GM11168 (cell line): ENCODE measurements at regions not wholly inside any gene's neighbourhood (a gene's known extent, or its start where the extent isn't known, plus 50 kb on each side); places are given as distances from the start of the nearest gene placed in this dataset.

ENCODE experiments used
- in situ Hi-C: fragments of 300-500 bp; cut with MboI; formaldehyde crosslinking; loops from one replicate; pipeline ENCODE4 v1.12.0; 2022; ENCODE audit warnings: low sequenced_read_pairs; ENCODE audit not compliant: unreplicated experiment

DNA sequence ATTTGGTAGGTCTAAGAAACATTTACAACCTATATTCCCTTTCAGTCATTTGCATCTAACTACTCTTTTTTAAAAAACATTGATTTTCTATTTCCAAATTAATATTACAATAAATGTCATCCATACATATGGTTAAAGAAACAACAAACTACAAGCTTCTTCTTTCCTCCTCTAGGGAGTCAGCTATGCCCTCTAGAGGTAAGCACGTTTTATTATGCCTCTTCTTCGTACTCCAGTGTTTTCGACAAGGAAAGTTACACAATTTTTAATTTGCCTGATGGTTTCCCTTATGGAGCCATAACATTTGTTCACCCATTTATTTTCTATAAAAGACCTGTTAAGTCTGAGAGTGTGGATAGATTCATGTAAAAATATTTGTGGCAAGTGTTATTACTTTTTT, 183.4 kb upstream of the CDH7 start:
- in situ Hi-C loops = no loop called here

DNA sequence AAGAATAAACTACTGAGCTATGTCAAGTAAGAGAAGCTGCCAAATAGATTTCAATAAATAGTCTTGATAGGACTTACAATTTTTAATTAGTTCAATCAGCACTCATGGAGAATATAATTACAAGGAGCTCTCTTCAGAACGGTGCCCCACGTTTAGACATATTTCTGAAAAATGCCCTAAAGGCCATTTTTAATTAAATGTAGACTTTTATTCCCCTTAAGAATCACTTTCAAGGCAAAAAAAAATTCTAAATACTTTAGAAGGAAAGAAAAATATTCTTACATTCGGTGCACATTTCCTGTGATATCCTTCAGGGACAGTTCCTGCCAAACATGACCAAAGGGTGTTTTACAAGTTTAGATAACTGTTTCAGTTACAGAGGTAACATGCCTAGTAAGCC, 202.5 kb upstream of the CDH7 start:
- in situ Hi-C loops = no loop called here

DNA sequence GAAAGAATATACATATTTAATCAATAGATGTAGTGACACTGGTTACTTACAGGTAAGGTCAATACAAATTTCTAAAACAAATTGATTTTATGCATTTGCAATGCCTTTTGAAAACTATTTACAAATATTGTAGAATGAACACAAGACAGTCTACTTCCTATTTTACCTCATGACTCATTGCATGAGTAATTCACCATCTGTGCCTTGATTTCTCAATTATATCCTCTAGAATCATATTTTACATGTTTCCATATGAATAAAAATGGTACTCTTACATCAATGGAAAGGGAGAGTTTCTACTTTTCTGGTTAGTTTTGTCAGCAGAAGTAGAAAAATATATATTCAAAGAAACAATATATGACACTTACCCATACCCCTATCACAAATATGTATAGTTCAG, 203.8 kb upstream of the CDH7 start:
- in situ Hi-C loops = no loop called here

DNA sequence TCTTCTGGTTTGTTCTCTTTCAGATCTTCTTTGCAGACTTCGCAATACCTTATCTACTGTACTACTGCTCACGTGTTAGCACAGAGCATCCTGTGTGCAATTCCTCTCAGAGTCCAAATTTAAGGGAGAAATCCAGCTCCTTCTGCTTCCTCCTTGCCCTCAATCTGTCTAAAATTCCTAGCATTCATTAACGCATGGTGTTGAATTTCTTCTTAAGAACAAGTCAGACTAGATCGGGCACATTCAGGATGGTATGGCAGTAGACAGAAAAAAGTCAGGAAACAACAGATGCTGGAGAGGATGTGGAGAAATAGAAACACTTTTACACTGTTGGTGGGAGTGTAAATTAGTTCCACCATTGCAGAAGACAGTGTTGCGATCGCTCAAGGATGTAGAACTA, 206.1 kb upstream of the CDH7 start:
- in situ Hi-C loops = no loop called here

GRCh38 chr18:65527879-65528633, 222.8 kb upstream of the CDH7 start:
- in situ Hi-C loops = no loop called here

- in situ Hi-C loops = no loop called here
Observed at GRCh38 chr18:65526099-65526498, 224.7 kb upstream of the CDH7 start.

GRCh38 chr18:65523461-65523860, 227.4 kb upstream of the CDH7 start:
- in situ Hi-C loops = no loop called here

DNA sequence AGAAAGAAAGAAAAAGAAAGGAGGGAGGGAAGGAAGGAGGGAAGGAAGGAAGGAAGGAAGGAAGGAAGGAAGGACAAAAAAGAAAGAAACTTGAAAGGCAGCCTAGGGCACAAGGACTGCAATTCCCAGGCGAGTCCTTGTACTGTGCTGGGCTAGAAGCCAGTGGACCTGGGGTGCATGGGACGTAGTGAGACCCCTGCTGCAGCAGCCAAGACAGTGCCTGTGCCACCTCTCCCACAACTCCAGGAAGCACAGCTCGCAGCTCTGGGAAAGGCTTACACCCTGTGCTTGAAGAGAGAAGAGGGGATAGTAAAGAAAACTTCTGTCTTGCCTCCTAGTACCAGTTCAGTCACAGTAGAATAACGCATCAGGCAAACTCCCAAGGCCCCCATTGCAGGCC, 227.9 kb upstream of the CDH7 start:
- in situ Hi-C loops = no loop called here

GRCh38 chr18:65516209-65516608, 234.6 kb upstream of the CDH7 start:
- in situ Hi-C loops = no loop called here

DNA sequence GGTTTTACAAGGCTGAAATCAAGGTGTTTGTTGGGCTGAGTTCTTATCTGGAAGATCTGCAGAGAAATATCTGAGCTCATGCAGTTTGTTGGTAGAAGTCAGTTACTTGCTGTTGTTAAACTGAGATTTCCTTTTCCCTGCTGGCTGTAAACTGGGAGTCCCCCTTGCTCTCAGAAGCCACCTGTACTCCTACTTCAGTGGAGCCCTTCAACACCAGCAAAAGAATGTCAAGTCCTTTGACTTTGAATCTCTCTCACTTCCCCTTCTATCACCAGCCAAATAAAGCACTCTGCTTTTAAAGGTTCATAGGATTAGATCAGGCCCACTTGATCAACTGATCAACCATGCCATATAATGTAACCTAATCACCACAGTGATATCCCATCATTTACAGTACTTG, 252.2 kb upstream of the CDH7 start:
- in situ Hi-C loops = no loop called here

DNA sequence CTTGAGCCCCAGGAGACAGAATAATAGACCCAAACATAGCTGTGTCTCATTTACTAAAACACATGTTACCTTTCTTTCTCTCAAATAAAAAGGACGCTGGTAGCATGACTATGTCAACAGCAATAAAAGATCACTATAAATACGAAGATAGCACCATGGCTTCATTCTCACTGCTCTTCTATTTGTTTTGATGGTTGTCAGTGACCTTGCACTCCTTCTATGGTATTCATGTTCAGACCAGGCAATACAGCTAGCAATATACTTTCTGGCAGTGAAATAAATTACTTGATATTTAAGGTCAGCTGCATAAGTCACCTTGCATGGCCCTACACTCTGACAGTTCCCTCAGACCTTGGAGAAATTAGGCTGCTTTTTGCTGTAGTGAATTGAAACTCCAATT, 263.2 kb upstream of the CDH7 start:
- in situ Hi-C loops = no loop called here

DNA sequence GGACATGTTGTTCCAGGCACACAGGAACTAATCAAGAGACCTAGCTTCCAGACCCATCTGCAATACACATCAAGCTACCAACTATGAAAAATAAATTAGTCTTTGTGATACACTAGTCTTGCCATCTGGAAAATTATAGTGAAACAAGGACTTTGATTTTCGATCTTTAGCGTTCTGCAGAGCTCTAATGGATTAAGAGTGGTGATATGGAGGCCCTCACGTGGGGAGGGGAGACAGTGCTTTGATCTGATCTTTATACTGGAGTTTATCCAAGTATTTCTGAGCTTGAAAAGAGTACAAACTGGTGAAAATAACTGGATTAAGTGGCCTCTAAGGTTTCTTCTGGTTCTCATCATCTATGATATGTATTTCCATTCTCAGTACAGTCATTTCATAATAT, 273.4 kb upstream of the CDH7 start:
- in situ Hi-C loops = no loop called here

DNA sequence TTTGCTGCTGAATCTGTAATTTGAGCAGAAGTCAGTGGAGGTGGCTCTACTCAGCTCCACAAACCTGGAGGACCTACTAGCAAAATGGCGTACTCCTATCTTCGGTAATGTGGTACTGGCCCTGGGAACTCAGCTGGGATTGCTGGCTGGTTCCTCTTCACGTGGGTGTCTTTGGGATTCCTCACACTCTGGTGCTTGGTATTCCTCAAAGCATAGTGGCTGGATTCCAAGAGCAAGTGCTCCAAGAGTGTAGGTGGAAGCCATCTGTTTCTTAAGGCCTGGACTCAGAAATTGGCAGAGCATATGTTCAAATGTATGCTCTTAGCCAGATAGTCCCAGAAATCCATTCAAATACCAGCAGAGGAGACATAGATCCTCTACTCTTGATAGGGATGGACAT, 281.9 kb upstream of the CDH7 start:
- in situ Hi-C loops = no loop called here

- in situ Hi-C loops = no loop called here
Observed at GRCh38 chr18:65464361-65464760, 286.5 kb upstream of the CDH7 start.

- in situ Hi-C loops = no loop called here
Observed at GRCh38 chr18:65459741-65460140, 291.1 kb upstream of the CDH7 start.

DNA sequence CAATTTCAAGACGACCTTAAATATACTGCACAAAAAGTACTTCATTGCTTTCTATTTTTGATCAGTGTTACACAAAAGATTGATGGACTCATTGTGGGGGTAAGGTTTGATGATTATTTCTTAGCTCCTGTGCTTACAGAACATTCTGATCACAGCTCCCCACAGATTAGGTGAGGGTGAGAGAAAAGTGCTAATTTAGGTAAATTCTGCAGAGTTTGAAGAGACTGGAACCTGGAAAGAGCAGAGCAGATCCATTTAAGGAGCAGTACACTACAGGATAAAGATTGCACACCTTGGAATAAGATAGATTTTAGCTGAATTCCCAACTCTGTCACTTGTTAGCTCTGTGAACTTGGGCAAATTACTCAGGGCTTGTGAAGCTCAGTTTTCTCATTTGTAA, 291.9 kb upstream of the CDH7 start:
- in situ Hi-C loops = no loop called here

DNA sequence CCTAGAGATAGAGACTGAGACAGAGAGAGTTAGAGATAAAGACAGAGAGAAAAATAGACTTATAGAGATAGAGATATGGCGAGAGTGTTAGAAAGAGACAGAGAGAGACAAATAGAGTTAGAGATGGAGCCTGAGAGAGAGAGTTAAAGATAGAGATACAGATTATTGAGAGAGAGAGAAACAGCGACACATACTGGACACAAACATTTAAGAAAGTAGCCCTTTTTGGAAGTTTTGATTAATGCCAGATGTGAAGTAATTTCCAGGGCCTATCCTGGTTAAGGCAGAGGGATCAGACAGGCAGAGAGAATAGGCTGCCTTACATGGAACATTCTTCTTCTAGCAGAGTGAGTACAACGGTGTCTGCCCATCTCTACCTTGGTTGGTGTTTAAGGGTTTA, 311.6 kb upstream of the CDH7 start:
- in situ Hi-C loops = no loop called here

GRCh38 chr18:65436430-65436829, 314.4 kb upstream of the CDH7 start:
- in situ Hi-C loops = no loop called here

GRCh38 chr18:65435534-65435933, 315.3 kb upstream of the CDH7 start:
- in situ Hi-C loops = no loop called here

DNA sequence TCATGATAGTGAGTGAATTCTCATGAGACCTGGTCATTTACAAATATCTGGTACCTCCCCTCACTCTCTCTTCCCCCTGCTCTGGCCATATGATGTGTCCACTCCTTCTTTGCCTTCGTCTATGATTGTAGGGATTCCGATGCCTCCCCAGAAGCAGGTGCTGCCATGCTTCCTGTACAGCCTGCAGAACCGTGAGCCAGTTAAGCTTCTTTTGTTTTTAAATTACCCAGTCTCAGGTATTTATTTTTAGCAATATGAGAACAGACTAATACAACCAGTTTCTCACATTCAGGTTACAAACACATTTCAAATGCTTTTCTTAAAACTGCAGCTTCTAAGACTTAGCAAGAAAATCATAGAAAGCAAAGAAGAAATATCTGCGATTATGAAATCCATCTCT, 321.2 kb upstream of the CDH7 start:
- in situ Hi-C loops = no loop called here

DNA sequence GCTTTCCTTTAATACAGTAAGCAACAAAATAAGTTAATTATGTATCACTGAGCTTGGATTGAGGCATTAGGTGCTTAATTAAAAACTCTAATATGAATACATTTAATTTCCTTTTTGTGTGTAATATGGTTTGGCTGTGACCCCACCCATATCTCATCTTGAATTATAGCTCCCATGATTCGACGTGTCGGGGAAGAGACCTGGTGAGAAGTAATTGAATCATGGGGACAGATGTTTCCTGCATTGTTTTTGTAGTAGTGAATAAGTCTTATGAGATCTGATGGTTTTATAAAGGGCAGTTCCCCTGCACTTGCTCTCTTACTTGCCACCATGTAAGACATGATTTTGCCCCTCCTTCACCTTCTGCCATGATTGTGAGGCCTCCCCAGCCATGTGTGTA, 325.4 kb upstream of the CDH7 start:
- in situ Hi-C loops = no loop called here

GRCh38 chr18:65423776-65424175, 327.0 kb upstream of the CDH7 start:
- in situ Hi-C loops = no loop called here
